Endothelial cell of umbilical vein (primary cell): ENCODE measurements at regions not wholly inside any gene's neighbourhood (a gene's known extent, or its start where the extent isn't known, plus 50 kb on each side); places are given as distances from the start of the nearest gene placed in this dataset.

ENCODE experiments used
- BruUV-seq: library from RNA; stranded (reverse); fragments of 400-500 nt; replicated peaks from 2 replicates; lab custom pipeline; 2021; lab: Mats Ljungman, UMichigan
- CTCF ChIA-PET: fragments of 300-600, 350-600 bp; sonication (Branson Sonifier 250); formaldehyde crosslinking; loops from one replicate; lab custom pipeline; 2021; ENCODE audit warnings: antibody characterized with exemption, inconsistent platforms; lab: Charles Lee
- POLR2A ChIA-PET: fragments of 300-600, 350-600 bp; sonication (Branson Sonifier 250); formaldehyde crosslinking; loops from one replicate; lab custom pipeline; 2021; ENCODE audit warnings: antibody characterized with exemption, inconsistent platforms; lab: Charles Lee
- DNase-seq: peaks from one replicate; pipeline ENCODE4 v3.0.0-alpha.2; 2011; ENCODE audit warnings: low read depth, low spot score
- FAIRE-seq: peaks from 2 replicates; lab custom pipeline; 2011; peaks lifted over from hg19 to GRCh38; lab: Jason Lieb, UNC
- H2AFZ ChIP-seq: 2 replicates; pipeline ENCODE4 v1.6.0; 2012; ENCODE audit warnings: low read depth, low read length, control low read depth, inconsistent platforms
- H3K27ac ChIP-seq: 2 replicates; pipeline ENCODE4 v1.5.1; 2011; ENCODE audit warnings: low read depth, mild to moderate bottlenecking, control low read depth, low read length, moderate library complexity; ENCODE audit not compliant: insufficient read depth
- H3K27me3 ChIP-seq, 2 experiments: 2 replicates each; pipeline versions ENCODE4 v1.6.0 to v1.6.1; 2011; ENCODE audit warnings: low read length in 2 of 2, mixed read lengths in 1 of 2; ENCODE audit not compliant: control insufficient read depth in 2 of 2, insufficient read depth in 2 of 2
- H3K36me3 ChIP-seq, 2 experiments: 2 replicates in 1 of 2; 3 replicates in 1 of 2; pipeline ENCODE4 v1.5.1; 2011; ENCODE audit warnings: low read length in 2 of 2, mild to moderate bottlenecking in 1 of 2, moderate library complexity in 1 of 2; ENCODE audit not compliant: control insufficient read depth in 2 of 2, insufficient read depth in 2 of 2; ENCODE audit errors: extremely low read depth in 1 of 2
- H3K4me1 ChIP-seq: 3 replicates; pipeline ENCODE4 v1.5.1; 2011; ENCODE audit warnings: mild to moderate bottlenecking, low read length; ENCODE audit not compliant: control insufficient read depth, insufficient read depth; ENCODE audit errors: extremely low read depth
- H3K4me2 ChIP-seq: 2 replicates; pipeline ENCODE4 v1.6.1; 2011; ENCODE audit warnings: low read length, control low read depth, mixed read lengths; ENCODE audit not compliant: insufficient read depth
- H3K4me3 ChIP-seq, 3 experiments: fragments of 200-600 bp in 1 of 3; sonication (generic), shearing (Covaris generic) in 1 of 3; replicated peaks in 1 of 3; 2 replicates each; pipeline ENCODE4 v1.5.1; 2011 to 2016; ENCODE audit warnings: control low read depth in 3 of 3, low read length in 3 of 3, mild to moderate bottlenecking in 2 of 3, inconsistent platforms in 1 of 3, low read depth in 1 of 3, moderate library complexity in 1 of 3; ENCODE audit not compliant: insufficient read depth in 1 of 3
- H3K79me2 ChIP-seq: 2 replicates; pipeline ENCODE4 v1.6.0; 2012; ENCODE audit warnings: low read length, inconsistent platforms; ENCODE audit not compliant: control insufficient read depth, insufficient read depth
- H3K9ac ChIP-seq: replicated peaks from 2 replicates; pipeline ENCODE3; 2011; ENCODE audit warnings: low read length, control low read depth; ENCODE audit not compliant: insufficient read depth; ENCODE audit errors: extremely low read depth
- H3K9me1 ChIP-seq: replicated peaks from 3 replicates; pipeline ENCODE4 v1.6.0; 2011; ENCODE audit warnings: mild to moderate bottlenecking, low read length; ENCODE audit not compliant: control insufficient read depth, insufficient read depth; ENCODE audit errors: extremely low read depth
- H3K9me3 ChIP-seq: replicated peaks from 2 replicates; pipeline ENCODE4 v1.5.1; 2012; ENCODE audit warnings: low read length, inconsistent platforms; ENCODE audit not compliant: control insufficient read depth, insufficient read depth
- H4K20me1 ChIP-seq: replicated peaks from 2 replicates; pipeline ENCODE3; 2011; ENCODE audit warnings: mild to moderate bottlenecking, low read length; ENCODE audit not compliant: control insufficient read depth, insufficient read depth; ENCODE audit errors: extremely low read depth
- CTCF ChIP-seq, 2 donors: IDR thresholded peaks; 1 replicate in 1 of 2; 2 replicates in 1 of 2; pipeline ENCODE4 v1.5.1; 2011; ENCODE audit warnings: low read length in 2 of 2, mild to moderate bottlenecking in 2 of 2, moderate library complexity in 2 of 2, control low read depth in 1 of 2, inconsistent platforms in 1 of 2, low read depth in 1 of 2; ENCODE audit not compliant: insufficient read depth in 1 of 2; ENCODE audit errors: extremely low read depth in 1 of 2
- EZH2 ChIP-seq: IDR thresholded peaks from 2 replicates; pipeline ENCODE4 v1.6.1; 2012; ENCODE audit warnings: borderline replicate concordance, low read depth, mild to moderate bottlenecking, moderate library complexity, low read length, inconsistent platforms; ENCODE audit not compliant: severe bottlenecking
- FOS ChIP-seq: IDR thresholded peaks from 2 replicates; pipeline ENCODE4 v1.6.1; 2011; ENCODE audit warnings: mild to moderate bottlenecking, low read length, moderate library complexity, borderline replicate concordance; ENCODE audit not compliant: insufficient read depth
- GATA2 ChIP-seq: IDR thresholded peaks from 2 replicates; pipeline ENCODE4 v1.7.0; 2011; ENCODE audit warnings: low read depth, mild to moderate bottlenecking, moderate library complexity, mixed read lengths, low read length; ENCODE audit not compliant: insufficient read length, insufficient read depth
- JUN ChIP-seq: IDR thresholded peaks from 2 replicates; pipeline ENCODE4 v1.6.1; 2011; ENCODE audit warnings: borderline replicate concordance, low read depth; ENCODE audit not compliant: insufficient read length, insufficient read depth
- MAX ChIP-seq: IDR thresholded peaks from 2 replicates; pipeline ENCODE4 v1.6.1; 2011; ENCODE audit not compliant: insufficient read depth, insufficient read length
- MYC ChIP-seq: IDR thresholded peaks from one replicate; pipeline ENCODE4 v1.6.1; 2011; ENCODE audit warnings: mild to moderate bottlenecking, low read depth, low read length
- POLR2A ChIP-seq: IDR thresholded peaks from 2 replicates; pipeline ENCODE4 v1.6.1; 2012; ENCODE audit warnings: low read depth, mild to moderate bottlenecking, control low read depth, low read length
- POLR2AphosphoS5 ChIP-seq: IDR thresholded peaks from 2 replicates; pipeline ENCODE4 v1.6.1; 2012; ENCODE audit warnings: low read depth, mild to moderate bottlenecking, control low read depth, low read length, moderate library complexity; ENCODE audit not compliant: insufficient read depth
- dilution Hi-C: fragments of 300-500 bp; cut with MboI; formaldehyde crosslinking; loops from one replicate; pipeline ENCODE4 v1.15.0; 2019; ENCODE audit warnings: low sequenced_read_pairs; ENCODE audit not compliant: extremely low pct_ligation_motif_present
- intact Hi-C: fragments of 100-400 bp; cut with micrococcal nuclease; formaldehyde crosslinking; loops from one replicate; pipeline ENCODE4 v1.10.0; 2022

GRCh38 chr12:59859171-59859510 is 263.3 kb downstream of the SLC16A7 start:
- intact Hi-C loops: no loop called here
- dilution Hi-C loops: no loop called here
- Histone ChIP-seq H2AFZ (no peak overlapping the region), H3K79me2 (no peaks in the 10 kb centered on the region), H3K9me1 (no peaks in the 10 kb centered on the region), H3K9me3 (no peaks in the 10 kb centered on the region), H3K27me3 (no peaks in the 10 kb centered on the region), H3K4me1 (no peaks in the 10 kb centered on the region), H4K20me1 (no peaks in the 10 kb centered on the region), H3K9ac (no peak overlapping the region), H3K4me3 (no peak overlapping the region), H3K27ac (no peak overlapping the region), H3K4me2 (no peak overlapping the region), H3K36me3 (no peaks in the 10 kb centered on the region)
- ChIA-PET CTCF (no interaction called here), POLR2A (no interaction called here)
- TF ChIP-seq MYC (no peak), MAX (no peak), POLR2AphosphoS5 (no peak), EZH2 (no peak), POLR2A (no peak), CTCF (IDR thresholded peaks at IDR 0.05; ENCODE audit: extremely low read depth in 1 of 2, insufficient read depth in 1 of 2, low read depth in 1 of 2, low read length in 2 of 2) (no peak), GATA2 (no peak), FOS (no peak), JUN (no peak)
- BruUV-seq: no TSS peak
- DNase-seq (no peak), FAIRE-seq (no peak)
